Esophagus muscularis mucosa (tissue), 4 donors: ENCODE measurements at regions not wholly inside any gene's neighbourhood (a gene's known extent, or its start where the extent isn't known, plus 50 kb on each side); places are given as distances from the start of the nearest gene placed in this dataset.

Experiments used
- EP300 ChIP-seq: sonication (generic); formaldehyde crosslinking; IDR thresholded peaks from one replicate; pipeline ENCODE4 v1.6.1; 2017; ENCODE audit warnings: antibody characterized with exemption
- POLR2A ChIP-seq: fragments of 450-650 bp; IDR thresholded peaks from one replicate; pipeline ENCODE4 v1.6.1; 2017; ENCODE audit warnings: antibody characterized with exemption, moderate library complexity, mild to moderate bottlenecking, low read depth
- POLR2AphosphoS5 ChIP-seq, 2 donors: sonication (generic); formaldehyde crosslinking; IDR thresholded peaks; one replicate each; pipeline ENCODE4 v1.6.1; 2017; ENCODE audit warnings: antibody characterized with exemption in 2 of 2
- TF ChIP-seq, protein P1 (sequence below), 3 experiments: fragments of 200-600 bp in 2 of 3; fragments of 450-650 bp in 1 of 3; sonication (generic) in 2 of 3; IDR thresholded peaks; one replicate each; pipeline ENCODE4 v1.5.1; 2017 to 2019; ENCODE audit warnings: antibody characterized with exemption in 3 of 3, mild to moderate bottlenecking in 2 of 3, moderate library complexity in 1 of 3

DNA sequence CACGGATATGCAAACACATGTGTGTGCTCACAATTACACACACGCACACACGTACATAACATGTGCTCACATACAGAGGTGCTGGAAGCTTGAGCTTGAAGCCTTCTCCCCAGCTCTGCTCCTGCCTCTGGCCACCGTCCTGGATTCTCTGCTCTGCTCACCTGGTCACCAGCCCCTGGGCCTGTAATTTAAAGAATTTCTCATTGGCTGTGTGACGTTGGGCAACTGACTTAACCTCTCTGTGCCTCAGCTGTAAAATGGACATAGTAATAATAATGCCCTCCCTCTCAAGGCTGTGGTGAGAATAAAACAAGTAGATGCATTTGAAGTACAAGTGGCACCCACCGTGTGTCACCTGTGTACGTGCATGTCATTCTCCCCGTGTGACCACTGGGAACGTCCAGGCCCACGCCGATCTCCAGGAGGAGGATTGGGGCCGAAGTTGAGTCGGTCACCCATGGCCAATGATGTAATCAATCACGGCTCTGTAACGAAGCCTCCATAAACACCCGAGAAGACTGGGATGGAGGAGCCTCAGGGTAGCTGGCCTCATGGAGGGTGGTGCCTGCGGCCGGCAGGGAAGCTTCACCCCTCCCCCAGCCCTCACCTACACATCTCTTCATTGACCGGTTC is 160.9 kb upstream of the AFDN start:
- TF ChIP-seq, protein P1, sequence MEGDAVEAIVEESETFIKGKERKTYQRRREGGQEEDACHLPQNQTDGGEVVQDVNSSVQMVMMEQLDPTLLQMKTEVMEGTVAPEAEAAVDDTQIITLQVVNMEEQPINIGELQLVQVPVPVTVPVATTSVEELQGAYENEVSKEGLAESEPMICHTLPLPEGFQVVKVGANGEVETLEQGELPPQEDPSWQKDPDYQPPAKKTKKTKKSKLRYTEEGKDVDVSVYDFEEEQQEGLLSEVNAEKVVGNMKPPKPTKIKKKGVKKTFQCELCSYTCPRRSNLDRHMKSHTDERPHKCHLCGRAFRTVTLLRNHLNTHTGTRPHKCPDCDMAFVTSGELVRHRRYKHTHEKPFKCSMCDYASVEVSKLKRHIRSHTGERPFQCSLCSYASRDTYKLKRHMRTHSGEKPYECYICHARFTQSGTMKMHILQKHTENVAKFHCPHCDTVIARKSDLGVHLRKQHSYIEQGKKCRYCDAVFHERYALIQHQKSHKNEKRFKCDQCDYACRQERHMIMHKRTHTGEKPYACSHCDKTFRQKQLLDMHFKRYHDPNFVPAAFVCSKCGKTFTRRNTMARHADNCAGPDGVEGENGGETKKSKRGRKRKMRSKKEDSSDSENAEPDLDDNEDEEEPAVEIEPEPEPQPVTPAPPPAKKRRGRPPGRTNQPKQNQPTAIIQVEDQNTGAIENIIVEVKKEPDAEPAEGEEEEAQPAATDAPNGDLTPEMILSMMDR (IDR thresholded peaks at IDR 0.05), result no peak
- TF ChIP-seq POLR2AphosphoS5 (IDR thresholded peaks at IDR 0.05) (no peak), POLR2A (no peak), EP300 (no peak)
